Endothelial cell of umbilical vein (primary cell): ENCODE measurements at regions not wholly inside any gene's neighbourhood (a gene's known extent, or its start where the extent isn't known, plus 50 kb on each side); places are given as distances from the start of the nearest gene placed in this dataset.

Source experiments
- CTCF ChIP-seq, 2 donors: IDR thresholded peaks; 1 replicate in 1 of 2; 2 replicates in 1 of 2; pipeline ENCODE4 v1.5.1; 2011; ENCODE audit warnings: low read length in 2 of 2, mild to moderate bottlenecking in 2 of 2, moderate library complexity in 2 of 2, control low read depth in 1 of 2, inconsistent platforms in 1 of 2, low read depth in 1 of 2; ENCODE audit not compliant: insufficient read depth in 1 of 2; ENCODE audit errors: extremely low read depth in 1 of 2
- EZH2 ChIP-seq: IDR thresholded peaks from 2 replicates; pipeline ENCODE4 v1.6.1; 2012; ENCODE audit warnings: borderline replicate concordance, low read depth, mild to moderate bottlenecking, moderate library complexity, low read length, inconsistent platforms; ENCODE audit not compliant: severe bottlenecking
- MAX ChIP-seq: IDR thresholded peaks from 2 replicates; pipeline ENCODE4 v1.6.1; 2011; ENCODE audit not compliant: insufficient read depth, insufficient read length
- POLR2A ChIP-seq: IDR thresholded peaks from 2 replicates; pipeline ENCODE4 v1.6.1; 2012; ENCODE audit warnings: low read depth, mild to moderate bottlenecking, control low read depth, low read length
- POLR2AphosphoS5 ChIP-seq: IDR thresholded peaks from 2 replicates; pipeline ENCODE4 v1.6.1; 2012; ENCODE audit warnings: low read depth, mild to moderate bottlenecking, control low read depth, low read length, moderate library complexity; ENCODE audit not compliant: insufficient read depth

GRCh38 chr12:131589966-131590365 is 120.9 kb upstream of the SFSWAP start:
- TF ChIP-seq CTCF (IDR thresholded peaks at IDR 0.05; ENCODE audit: extremely low read depth in 1 of 2, insufficient read depth in 1 of 2, low read depth in 1 of 2, low read length in 2 of 2) (no peak), POLR2AphosphoS5 (no peak), MAX (no peak), EZH2 (no peak), POLR2A (no peak)
